ENCODE measurements at regions not wholly inside any gene's neighbourhood (a gene's known extent, or its start where the extent isn't known, plus 50 kb on each side); places are given as distances from the start of the nearest gene placed in this dataset.

- TF ChIP-seq, protein P1, sequence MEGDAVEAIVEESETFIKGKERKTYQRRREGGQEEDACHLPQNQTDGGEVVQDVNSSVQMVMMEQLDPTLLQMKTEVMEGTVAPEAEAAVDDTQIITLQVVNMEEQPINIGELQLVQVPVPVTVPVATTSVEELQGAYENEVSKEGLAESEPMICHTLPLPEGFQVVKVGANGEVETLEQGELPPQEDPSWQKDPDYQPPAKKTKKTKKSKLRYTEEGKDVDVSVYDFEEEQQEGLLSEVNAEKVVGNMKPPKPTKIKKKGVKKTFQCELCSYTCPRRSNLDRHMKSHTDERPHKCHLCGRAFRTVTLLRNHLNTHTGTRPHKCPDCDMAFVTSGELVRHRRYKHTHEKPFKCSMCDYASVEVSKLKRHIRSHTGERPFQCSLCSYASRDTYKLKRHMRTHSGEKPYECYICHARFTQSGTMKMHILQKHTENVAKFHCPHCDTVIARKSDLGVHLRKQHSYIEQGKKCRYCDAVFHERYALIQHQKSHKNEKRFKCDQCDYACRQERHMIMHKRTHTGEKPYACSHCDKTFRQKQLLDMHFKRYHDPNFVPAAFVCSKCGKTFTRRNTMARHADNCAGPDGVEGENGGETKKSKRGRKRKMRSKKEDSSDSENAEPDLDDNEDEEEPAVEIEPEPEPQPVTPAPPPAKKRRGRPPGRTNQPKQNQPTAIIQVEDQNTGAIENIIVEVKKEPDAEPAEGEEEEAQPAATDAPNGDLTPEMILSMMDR (IDR thresholded peaks at IDR 0.05; ENCODE audit: poor library complexity), result no peak
- TF ChIP-seq EZH2phosphoT487 (IDR thresholded peaks at IDR 0.05; ENCODE audit: low read depth, severe bottlenecking, unreplicated experiment) (no peak), EZH2 (IDR thresholded peaks at IDR 0.05; ENCODE audit: borderline replicate concordance) (no peak)
Measured at GRCh38 chr2:104250635-104251034, 603.3 kb upstream of the POU3F3 start.
